Erythroblast (primary cell): ENCODE measurements at regions not wholly inside any gene's neighbourhood (a gene's known extent, or its start where the extent isn't known, plus 50 kb on each side); places are given as distances from the start of the nearest gene placed in this dataset.
"Not testable (repeated sequence)": the region's sequence is repeated elsewhere in the genome, so short reads cannot be mapped to it uniquely, and the experiment has no call there.

ENCODE experiments used
- DNase-seq, 2 experiments: peaks; one replicate each; lab custom pipeline; 2025; lab: John Stamatoyannopoulos, UW
- GATA1 ChIP-seq: IDR thresholded peaks from 2 replicates; pipeline ENCODE4 v1.6.1; 2011; ENCODE audit warnings: low read depth, mild to moderate bottlenecking, control low read depth, low read length, moderate library complexity
- POLR2A ChIP-seq: IDR thresholded peaks from 2 replicates; pipeline ENCODE4 v1.6.1; 2011; ENCODE audit warnings: mild to moderate bottlenecking, low read length

DNA sequence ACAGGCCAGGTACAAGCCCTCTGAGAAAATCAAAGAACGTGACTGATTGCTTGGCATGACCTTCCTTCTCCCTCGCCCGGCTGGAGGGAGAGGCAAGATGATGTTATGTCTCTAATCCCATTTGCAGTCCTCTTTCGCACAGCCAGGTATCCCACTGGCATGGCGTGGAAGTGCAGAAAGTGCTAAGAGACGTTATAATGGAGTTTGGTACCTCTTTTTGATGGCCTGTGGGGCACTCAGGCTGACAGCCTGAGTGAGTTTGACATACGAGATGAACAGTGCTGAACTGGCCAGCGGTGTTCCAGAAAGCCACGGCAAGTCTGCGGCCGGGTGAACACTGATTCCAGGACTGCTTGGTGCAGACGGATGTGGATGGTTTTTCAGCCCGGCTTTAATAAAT, 241.6 kb downstream of the RAB11FIP2 start:
- TF ChIP-seq GATA1: no peak
- DNase-seq: no peak

DNA sequence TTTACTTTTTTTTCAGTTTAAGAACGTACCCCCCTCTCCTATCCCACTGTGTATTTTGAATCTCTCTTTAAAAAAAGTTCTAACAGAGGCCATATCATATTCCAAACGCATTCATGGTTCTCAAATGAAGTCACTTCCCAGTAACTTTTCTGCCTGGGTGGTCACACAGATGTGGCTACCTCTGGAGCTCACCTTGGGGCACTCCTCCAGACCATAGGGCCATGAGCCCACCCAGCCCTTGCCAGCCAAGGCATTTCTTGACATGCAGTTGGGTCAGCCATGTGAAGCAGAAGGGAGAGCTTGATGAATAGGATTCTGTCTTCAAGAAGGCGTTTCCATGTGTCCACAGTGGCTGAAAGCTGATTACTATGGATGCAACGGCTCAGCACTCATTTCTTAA, 239.3 kb downstream of the RAB11FIP2 start:
- no peak for DNase-seq
- TF ChIP-seq POLR2A: no peak
- TF ChIP-seq GATA1: no peak

DNA sequence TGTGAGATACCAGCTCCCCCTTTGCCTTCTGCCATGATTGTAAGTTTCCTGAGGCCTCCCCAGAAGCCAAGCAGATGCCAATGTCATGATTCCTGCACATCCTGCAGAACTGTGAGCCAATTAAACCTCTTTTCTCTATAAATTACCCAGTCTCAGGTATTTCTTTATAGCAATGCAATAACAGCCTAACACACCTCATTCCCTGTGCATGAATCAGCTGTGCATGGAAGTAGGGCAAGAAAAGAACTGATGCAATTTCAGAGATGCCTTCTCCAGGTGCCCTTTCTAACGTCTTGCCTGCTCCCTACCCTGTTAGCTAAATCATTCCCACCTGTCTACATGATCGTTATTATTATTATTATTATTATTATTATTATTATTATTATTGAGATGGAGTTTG, 230.9 kb downstream of the RAB11FIP2 start:
- DNase-seq: not testable (repeated sequence)

DNA sequence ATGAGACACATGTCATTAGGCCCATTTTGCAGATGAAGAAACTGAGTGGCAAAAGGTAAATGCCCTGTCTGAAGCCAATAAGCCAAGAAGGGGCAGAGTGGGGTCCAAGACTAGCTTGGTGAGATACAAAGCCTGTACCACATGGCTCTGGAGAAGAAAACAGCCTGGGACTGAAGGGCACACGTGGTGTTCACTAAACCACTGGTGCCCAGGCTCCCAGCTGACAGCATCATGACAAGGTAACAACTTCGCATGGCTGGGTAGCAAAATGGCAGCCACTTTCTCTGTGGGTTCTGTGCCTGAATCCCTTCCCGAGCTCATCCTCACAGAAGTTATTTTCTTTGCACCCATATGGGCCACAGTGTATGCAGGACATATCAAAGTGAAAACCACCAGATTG, 229.6 kb downstream of the RAB11FIP2 start:
- TF ChIP-seq GATA1: no peak
- TF ChIP-seq POLR2A: no peak
- DNase-seq: no peak

DNA sequence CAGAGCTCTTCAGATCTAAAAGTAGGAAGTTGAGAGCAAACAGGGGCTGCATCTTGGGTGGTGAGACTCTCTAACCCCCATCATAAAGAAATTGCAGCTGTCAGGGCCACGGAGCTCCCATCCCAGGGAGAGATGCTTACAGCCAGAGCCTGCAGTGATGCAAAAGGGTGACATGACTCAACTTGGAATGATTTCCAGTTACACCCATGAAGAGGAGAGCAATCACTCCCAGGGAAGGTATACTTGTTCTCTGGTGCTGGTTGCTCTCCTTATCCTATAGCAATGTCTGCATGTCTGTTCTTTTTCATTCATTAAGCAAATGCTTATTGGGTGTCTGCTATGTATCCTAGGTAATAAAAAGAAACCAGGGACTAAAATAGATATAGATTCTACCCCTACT, 228.0 kb downstream of the RAB11FIP2 start:
- DNase-seq: peak in 1 of 2 experiments; percentile 2
- TF ChIP-seq POLR2A: no peak
- no peak for TF ChIP-seq GATA1

DNA sequence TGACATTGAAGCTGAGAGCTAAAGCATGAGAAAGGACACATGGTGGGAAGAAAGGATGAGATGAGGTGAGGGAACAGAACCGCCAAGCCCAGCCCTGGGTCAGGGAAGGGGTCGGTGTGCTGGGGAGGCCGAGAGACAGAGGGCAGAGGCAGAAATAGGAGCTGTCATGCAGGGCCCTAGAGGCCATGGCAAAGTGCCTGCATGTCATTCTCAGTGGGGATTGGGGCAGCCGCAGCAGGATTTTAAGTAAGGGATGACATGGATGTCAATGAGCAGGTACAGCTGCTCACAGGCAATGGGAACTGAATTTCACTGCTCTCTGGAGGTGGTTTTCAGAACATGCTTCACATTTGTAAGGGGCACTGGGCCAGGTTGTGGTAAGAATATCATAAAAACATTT, 227.4 kb downstream of the RAB11FIP2 start:
- no peak for TF ChIP-seq GATA1
- TF ChIP-seq POLR2A: no peak

DNA sequence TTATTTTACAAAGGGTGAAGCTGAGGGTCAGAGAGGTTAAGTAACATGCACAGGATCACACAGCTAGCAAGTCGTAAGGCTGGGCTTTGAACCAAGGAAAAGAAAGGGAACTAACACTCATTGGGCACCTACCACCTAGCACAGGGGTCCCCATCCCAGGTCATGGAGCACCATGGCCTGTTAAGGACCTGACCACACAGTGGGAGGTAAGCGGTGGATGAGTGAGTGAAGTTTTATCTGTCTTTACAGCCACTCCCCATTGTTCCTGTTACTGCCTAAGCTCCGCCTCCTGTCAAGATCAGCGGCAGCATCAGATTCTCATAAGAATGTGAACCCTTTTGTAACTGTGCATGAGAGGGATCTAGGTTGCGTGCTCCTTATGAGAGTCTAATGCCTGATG, 222.8 kb downstream of the RAB11FIP2 start:
- no peak for TF ChIP-seq GATA1
- TF ChIP-seq POLR2A: no peak
- no peak for DNase-seq

More for the DNA sequence above, 227.4 kb downstream of the RAB11FIP2 start:
- DNase-seq: no peak

DNA sequence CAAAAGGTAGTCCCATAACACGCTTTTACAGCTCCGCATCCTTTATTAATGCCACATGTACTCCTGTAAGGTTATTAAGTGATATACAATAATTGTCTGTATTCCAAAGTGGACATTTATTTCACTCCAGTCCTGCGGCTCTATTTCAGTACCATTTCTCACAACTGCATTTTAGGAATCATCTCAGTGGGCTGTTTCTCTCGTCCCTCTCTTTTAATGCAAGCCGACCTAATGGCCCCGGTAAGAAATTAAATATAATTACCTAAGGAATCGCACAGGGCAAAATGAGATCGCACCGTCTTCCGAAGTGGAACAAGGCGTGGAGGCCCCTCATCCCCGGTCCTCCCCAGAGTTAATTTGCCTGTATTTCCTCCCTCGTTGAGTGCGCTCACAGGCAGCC, 216.5 kb downstream of the RAB11FIP2 start:
- no peak for TF ChIP-seq GATA1
- TF ChIP-seq POLR2A: no peak
- DNase-seq: no peak

DNA sequence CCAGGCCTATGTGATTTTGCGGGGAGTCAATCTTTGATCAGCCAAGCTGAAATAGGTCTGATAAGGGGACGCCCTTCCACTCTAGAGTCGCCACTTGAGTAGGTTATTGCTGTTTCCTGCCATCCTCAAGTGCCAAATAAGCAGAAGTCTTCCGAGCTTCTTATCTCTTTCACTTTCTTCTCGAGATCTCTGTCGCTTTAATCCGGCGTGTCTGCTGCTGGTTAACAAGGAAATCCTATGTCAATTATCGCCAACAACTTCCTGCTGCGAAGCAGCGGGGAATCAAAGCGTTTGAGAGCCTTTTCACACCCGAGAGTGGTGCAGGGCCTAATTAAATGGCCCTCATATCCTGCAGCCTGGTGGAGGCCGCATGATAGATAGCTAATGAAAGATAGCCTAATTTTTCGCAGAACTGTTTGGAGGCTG, 215.9 kb downstream of the RAB11FIP2 start:
- TF ChIP-seq GATA1 (no peak), POLR2A (no peak)
- no peak for DNase-seq

DNA sequence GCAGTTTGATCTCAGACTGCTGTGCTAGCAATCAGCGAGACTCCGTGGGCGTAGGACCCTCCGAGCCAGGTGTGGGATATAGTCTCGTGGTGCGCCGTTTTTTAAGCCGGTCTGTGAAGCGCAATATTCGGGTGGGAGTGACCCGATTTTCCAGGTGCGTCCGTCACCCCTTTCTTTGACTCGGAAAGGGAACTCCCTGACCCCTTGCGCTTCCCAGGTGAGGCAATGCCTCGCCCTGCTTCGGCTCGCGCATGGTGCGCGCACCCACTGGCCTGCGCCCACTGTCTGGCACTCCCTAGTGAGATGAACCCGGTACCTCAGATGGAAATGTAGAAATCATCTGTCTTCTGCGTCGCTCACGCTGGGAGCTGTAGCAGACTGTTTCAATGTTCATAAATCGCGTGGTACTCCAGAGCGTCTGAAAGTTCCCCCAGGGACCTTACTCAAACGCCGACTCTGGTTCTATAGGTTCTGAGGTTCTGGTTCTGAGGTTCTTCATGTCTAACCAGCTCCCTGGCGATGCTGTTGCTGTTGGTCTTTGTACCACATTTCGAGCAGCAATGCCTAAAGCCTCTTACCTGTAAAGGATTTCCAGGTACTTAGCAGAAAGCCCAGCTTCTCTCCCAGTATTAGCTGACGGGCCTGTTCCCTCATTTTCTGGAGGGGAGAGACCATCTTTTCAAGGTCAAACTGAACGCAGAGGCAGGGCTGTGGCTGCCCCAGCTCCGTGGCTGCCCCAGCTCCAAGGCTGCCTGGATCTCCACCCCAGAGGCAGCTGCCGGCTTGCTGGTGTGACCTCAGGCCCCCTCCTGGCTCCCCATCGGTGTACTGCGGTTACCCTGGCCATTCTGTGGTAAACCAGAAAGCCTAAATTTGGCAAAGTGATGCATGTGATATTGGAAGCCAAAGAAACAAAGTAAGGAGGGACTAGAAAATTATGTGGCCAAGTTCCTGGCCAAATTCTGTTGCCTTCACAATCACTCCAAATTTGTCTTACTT, 207.9 kb downstream of the RAB11FIP2 start:
- DNase-seq: not testable (repeated sequence)

DNA sequence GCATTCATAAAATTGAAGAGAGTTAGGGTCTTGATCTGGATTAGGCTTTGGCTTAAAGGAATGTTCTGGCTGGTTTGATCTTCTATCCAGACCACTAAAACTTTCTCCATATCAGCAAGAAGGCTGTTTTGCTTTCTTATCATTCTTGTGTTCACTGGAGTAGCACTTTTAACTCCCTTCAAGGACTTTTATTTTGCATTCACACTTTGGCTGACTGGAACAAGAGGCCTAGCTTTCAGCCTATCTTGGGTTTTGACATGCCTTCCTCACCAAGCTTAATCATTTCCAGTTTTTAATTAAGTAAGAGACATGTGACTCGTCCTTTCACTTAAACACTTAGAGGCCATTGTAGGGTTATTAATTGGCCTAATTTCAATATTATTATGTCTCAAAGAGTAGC, 190.3 kb downstream of the RAB11FIP2 start:
- DNase-seq: not testable (repeated sequence)

DNA sequence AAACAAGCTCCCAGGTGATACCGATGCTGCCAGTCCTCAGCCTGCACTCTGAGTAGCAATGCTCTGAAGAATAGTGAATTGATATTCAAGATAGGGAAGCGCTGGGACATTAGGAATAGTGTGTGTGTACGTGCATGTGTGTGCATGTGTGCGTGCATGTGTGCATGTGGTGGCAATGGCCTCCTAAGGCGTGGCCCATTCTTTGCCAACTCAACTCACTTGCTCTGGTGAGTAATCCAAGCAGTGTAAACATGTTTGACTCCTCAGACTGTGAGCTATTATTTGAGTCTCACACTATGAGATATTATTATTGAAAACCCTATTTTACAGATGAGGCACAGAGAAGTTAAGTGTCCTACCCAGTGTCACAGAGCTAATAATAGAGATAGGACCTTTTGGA, 186.6 kb downstream of the RAB11FIP2 start:
- DNase-seq: no peak
- TF ChIP-seq POLR2A (no peak), GATA1 (no peak)

DNA sequence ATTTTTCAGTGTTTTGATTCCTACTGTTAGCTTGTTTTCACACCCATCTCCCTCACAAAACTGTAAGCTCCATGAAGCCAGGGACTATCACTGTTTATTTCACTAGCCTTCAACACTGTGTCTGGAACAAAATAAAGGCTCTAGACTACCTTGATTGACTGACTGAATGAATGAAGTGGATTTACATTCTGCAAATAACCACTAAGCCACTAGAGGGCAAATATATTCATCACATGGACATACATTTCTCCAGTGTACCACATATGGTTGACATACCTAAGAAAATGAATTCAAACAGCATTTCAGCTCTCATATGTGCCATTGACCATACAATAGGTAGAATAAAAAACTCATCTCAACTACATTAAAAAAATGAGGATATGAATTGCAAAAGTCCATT, 185.9 kb downstream of the RAB11FIP2 start:
- no peak for TF ChIP-seq POLR2A
- no peak for TF ChIP-seq GATA1
- DNase-seq: peak; percentile 10 to 19

DNA sequence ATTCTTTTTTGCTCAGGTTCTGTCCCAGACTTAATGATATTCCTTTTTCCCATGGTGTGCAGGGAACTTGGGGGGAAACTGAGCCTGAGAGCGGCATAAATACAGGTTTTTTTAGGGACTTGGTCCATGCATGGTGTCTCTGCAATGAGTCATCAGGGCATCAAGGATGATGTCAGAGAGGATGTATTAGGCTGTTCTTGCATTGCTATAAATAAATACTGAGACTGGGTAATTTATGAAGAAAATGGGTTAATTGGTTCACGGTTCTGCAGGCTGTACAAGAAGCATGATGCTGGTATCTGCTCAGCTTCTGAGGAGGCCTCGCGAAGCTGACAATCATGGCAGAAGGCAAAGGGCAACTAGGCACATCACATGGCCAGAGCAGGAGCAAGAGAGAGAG, 185.4 kb downstream of the RAB11FIP2 start:
- TF ChIP-seq POLR2A (no peak), GATA1 (no peak)

DNA sequence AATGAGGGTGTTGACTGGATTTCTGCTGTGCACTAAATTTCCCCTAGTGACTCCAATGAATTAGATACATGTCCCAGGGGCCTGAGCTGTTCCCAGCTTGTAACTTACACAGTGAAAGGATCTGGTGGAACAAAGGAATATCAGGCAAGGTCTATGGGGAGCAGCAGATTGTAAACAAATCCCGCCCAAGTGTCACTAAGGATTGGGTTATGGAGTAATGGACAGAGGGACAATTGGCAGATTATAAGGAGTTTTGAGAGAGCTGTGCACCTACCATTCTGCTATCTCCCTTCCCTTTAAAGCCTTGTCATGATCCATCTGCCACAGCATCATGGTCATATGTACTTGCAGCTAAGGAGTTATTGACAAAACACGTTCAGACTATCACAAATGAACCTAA, 183.0 kb downstream of the RAB11FIP2 start:
- DNase-seq: no peak
- TF ChIP-seq POLR2A: no peak
- TF ChIP-seq GATA1: no peak

More for the DNA sequence above, 185.4 kb downstream of the RAB11FIP2 start:
- DNase-seq: no peak
